ENCODE measurements at regions not wholly inside any gene's neighbourhood (a gene's known extent, or its start where the extent isn't known, plus 50 kb on each side); places are given as distances from the start of the nearest gene placed in this dataset.

DNA sequence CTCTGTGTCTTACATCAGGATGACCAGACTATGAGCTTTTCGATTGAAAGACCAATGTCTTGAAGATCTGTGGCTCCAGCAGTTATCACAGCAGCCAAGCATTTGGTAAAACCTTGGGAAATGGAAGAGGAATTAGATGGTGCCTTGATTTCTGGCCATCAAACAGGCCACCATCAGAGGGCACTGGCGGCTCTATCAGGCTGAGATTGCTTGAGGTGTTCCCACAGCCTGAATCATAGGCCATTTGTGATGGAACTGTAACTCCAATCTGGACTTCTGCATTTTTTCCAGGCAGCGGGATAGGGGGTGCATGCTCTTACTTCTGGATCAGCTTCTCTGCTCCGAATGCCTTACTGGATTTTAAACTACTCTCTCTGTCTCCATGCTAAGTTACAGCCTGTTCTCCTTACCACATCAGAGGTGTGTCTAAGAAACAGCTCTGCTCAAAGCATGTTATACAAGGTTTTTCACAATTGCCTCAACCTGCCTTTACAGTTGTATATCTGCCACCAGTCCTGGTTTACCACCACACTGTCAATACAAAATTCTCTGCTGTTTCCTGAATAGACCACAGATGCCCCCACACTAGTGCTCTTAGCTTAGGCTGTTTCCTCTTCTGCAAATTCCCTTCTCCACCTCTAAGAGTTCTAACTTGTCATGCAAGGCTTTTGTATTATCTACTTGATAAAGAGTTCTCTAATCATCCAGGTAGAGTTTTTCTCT is 180.9 kb downstream of the PTGER3 start:
- TF ChIP-seq, protein P1, sequence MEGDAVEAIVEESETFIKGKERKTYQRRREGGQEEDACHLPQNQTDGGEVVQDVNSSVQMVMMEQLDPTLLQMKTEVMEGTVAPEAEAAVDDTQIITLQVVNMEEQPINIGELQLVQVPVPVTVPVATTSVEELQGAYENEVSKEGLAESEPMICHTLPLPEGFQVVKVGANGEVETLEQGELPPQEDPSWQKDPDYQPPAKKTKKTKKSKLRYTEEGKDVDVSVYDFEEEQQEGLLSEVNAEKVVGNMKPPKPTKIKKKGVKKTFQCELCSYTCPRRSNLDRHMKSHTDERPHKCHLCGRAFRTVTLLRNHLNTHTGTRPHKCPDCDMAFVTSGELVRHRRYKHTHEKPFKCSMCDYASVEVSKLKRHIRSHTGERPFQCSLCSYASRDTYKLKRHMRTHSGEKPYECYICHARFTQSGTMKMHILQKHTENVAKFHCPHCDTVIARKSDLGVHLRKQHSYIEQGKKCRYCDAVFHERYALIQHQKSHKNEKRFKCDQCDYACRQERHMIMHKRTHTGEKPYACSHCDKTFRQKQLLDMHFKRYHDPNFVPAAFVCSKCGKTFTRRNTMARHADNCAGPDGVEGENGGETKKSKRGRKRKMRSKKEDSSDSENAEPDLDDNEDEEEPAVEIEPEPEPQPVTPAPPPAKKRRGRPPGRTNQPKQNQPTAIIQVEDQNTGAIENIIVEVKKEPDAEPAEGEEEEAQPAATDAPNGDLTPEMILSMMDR (CRISPR knock-in tag; IDR thresholded peaks at IDR 0.05), result no peak
- TF ChIP-seq EP300 (IDR thresholded peaks at IDR 0.05; ENCODE audit: low read depth in 2 of 2, low read length in 2 of 2) (no peak), EP300 (CRISPR knock-in tag; IDR thresholded peaks at IDR 0.05; ENCODE audit: borderline replicate concordance) (no peak)
